Activated CD4-positive, alpha-beta T cell treated with anti-CD3 and anti-CD28 coated beads, Interleukin-2, amount 50 U/mL, for 48 hours (primary cell): ENCODE measurements at regions not wholly inside any gene's neighbourhood (a gene's known extent, or its start where the extent isn't known, plus 50 kb on each side); places are given as distances from the start of the nearest gene placed in this dataset.

Source experiments
- DNase-seq, 2 experiments: peaks; one replicate each; pipeline ENCODE4 v3.0.0-alpha.2; 2020

- DNase-seq = no peak
Observed at GRCh38 chr3:144142151-144142840, 170.7 kb downstream of the DIPK2A start.

GRCh38 chr3:144148356-144148755, 176.7 kb downstream of the DIPK2A start:
- DNase-seq = no peak

GRCh38 chr3:144151983-144152382, 180.4 kb downstream of the DIPK2A start:
- DNase-seq = no peak

GRCh38 chr3:144160627-144161026, 189.0 kb downstream of the DIPK2A start:
- DNase-seq = no peak

GRCh38 chr3:144162042-144162441, 190.4 kb downstream of the DIPK2A start:
- no peak for DNase-seq

GRCh38 chr3:144164352-144164751, 192.7 kb downstream of the DIPK2A start:
- no peak for DNase-seq

- no peak for DNase-seq
Observed at GRCh38 chr3:144165482-144165881, 193.9 kb downstream of the DIPK2A start.

GRCh38 chr3:144167634-144168033, 196.0 kb downstream of the DIPK2A start:
- DNase-seq = no peak

- no peak for DNase-seq
Observed at GRCh38 chr3:144173491-144173890, 201.9 kb downstream of the DIPK2A start.

- DNase-seq = no peak
Observed at GRCh38 chr3:144175644-144176425, 204.2 kb downstream of the DIPK2A start.

GRCh38 chr3:144177649-144178048, 206.0 kb downstream of the DIPK2A start:
- no peak for DNase-seq

- no peak for DNase-seq
Observed at GRCh38 chr3:144178607-144179006, 207.0 kb downstream of the DIPK2A start.

GRCh38 chr3:144181062-144181461, 209.4 kb downstream of the DIPK2A start:
- DNase-seq = no peak

GRCh38 chr3:144182501-144182900, 210.9 kb downstream of the DIPK2A start:
- no peak for DNase-seq

- no peak for DNase-seq
Observed at GRCh38 chr3:144185276-144185675, 213.7 kb downstream of the DIPK2A start.

- no peak for DNase-seq
Observed at GRCh38 chr3:144187531-144188210, 216.0 kb downstream of the DIPK2A start.

- no peak for DNase-seq
Observed at GRCh38 chr3:144189044-144189443, 217.4 kb downstream of the DIPK2A start.

GRCh38 chr3:144197116-144197515, 225.5 kb downstream of the DIPK2A start:
- no peak for DNase-seq

GRCh38 chr3:144197582-144197981, 226.0 kb downstream of the DIPK2A start:
- no peak for DNase-seq

GRCh38 chr3:144200004-144200403, 228.4 kb downstream of the DIPK2A start:
- no peak for DNase-seq

- DNase-seq = no peak
Observed at GRCh38 chr3:144200466-144200865, 228.8 kb downstream of the DIPK2A start.

GRCh38 chr3:144221761-144222160, 250.1 kb downstream of the DIPK2A start:
- DNase-seq = no peak

GRCh38 chr3:144229330-144229729, 257.7 kb downstream of the DIPK2A start:
- DNase-seq = no peak

- DNase-seq = no peak
Observed at GRCh38 chr3:144229953-144230352, 258.3 kb downstream of the DIPK2A start.
